Neural crest cell (in vitro differentiated cells): ENCODE measurements at regions not wholly inside any gene's neighbourhood (a gene's known extent, or its start where the extent isn't known, plus 50 kb on each side); places are given as distances from the start of the nearest gene placed in this dataset.

ENCODE experiments used
- DNase-seq: peaks from one replicate; pipeline ENCODE4 v3.0.0; 2021; ENCODE audit warnings: low read depth, mixed read lengths, low spot score
- H3K27ac Mint-ChIP-seq: one replicate; pipeline ENCODE4 v1.8.0; 2021; ENCODE audit warnings: mild to moderate bottlenecking, mixed read lengths; ENCODE audit not compliant: unreplicated experiment
- H3K27me3 Mint-ChIP-seq: 2 replicates; pipeline ENCODE4 v1.8.0; 2021; ENCODE audit warnings: low read depth, mild to moderate bottlenecking, mixed read lengths
- H3K36me3 Mint-ChIP-seq: 2 replicates; pipeline ENCODE4 v1.8.0; 2021; ENCODE audit warnings: low read depth, mild to moderate bottlenecking, mixed read lengths
- H3K4me1 Mint-ChIP-seq: 2 replicates; pipeline ENCODE4 v1.8.0; 2021; ENCODE audit warnings: mixed read lengths
- H3K4me3 Mint-ChIP-seq: one replicate; pipeline ENCODE4 v1.8.0; 2021; ENCODE audit warnings: mild to moderate bottlenecking, mixed read lengths
- H3K9me3 Mint-ChIP-seq: 2 replicates; pipeline ENCODE4 v1.8.0; 2021; ENCODE audit warnings: mixed read lengths
- CTCF ChIP-seq: fragments of 200-600 bp; sonication (generic); conservative IDR thresholded peaks from 2 replicates; pipeline ENCODE4 v1.5.0; 2021; ENCODE audit warnings: antibody characterized with exemption, mild to moderate bottlenecking

- H3K4me3 Mint-ChIP-seq, result no peak overlapping the region
- DNase-seq, result no peak
- no peak for TF ChIP-seq CTCF
- peaks cover 10% of the 10 kb centered on the region for H3K9me3 Mint-ChIP-seq
- no peak overlapping the region for H3K27ac Mint-ChIP-seq
- H3K4me1 Mint-ChIP-seq, result peaks cover 5% of the 10 kb centered on the region
- no peaks in the 10 kb centered on the region for H3K27me3 Mint-ChIP-seq
- H3K36me3 Mint-ChIP-seq, result no peaks in the 10 kb centered on the region
Measured at GRCh38 chr3:59620325-59620724, 570.5 kb upstream of the CFAP20DC start.

- Mint-ChIP-seq H3K4me1 (peaks cover 26% of the 10 kb centered on the region), H3K36me3 (no peaks in the 10 kb centered on the region), H3K27me3 (no peaks in the 10 kb centered on the region), H3K9me3 (peaks cover 8% of the 10 kb centered on the region), H3K4me3 (no peak overlapping the region), H3K27ac (no peak overlapping the region)
- DNase-seq, result no peak
- TF ChIP-seq CTCF, result no peak
Measured at GRCh38 chr3:59612444-59612715, 562.6 kb upstream of the CFAP20DC start.

- Mint-ChIP-seq H3K27me3 (no peaks in the 10 kb centered on the region), H3K36me3 (no peaks in the 10 kb centered on the region), H3K4me1 (peaks cover 26% of the 10 kb centered on the region), H3K4me3 (no peak overlapping the region), H3K27ac (no peak overlapping the region), H3K9me3 (peaks cover 8% of the 10 kb centered on the region)
- TF ChIP-seq CTCF, result no peak
- no peak for DNase-seq
Measured at GRCh38 chr3:59611649-59612443, 562.0 kb upstream of the CFAP20DC start.

- no peak for TF ChIP-seq CTCF
- Mint-ChIP-seq H3K9me3 (peaks cover 4% of the 10 kb centered on the region), H3K4me1 (peaks cover 26% of the 10 kb centered on the region), H3K4me3 (no peak overlapping the region), H3K27ac (peak overlapping the region; percentile 22), H3K27me3 (no peaks in the 10 kb centered on the region), H3K36me3 (no peaks in the 10 kb centered on the region)
- DNase-seq, result peak; percentile 18
Measured at GRCh38 chr3:59609657-59610348, 560.0 kb upstream of the CFAP20DC start.

GRCh38 chr3:59608356-59608755 is 558.5 kb upstream of the CFAP20DC start:
- peaks cover 4% of the 10 kb centered on the region for H3K9me3 Mint-ChIP-seq
- no peak for TF ChIP-seq CTCF
- peaks cover 26% of the 10 kb centered on the region for H3K4me1 Mint-ChIP-seq
- DNase-seq, result no peak
- no peaks in the 10 kb centered on the region for H3K27me3 Mint-ChIP-seq
- no peak overlapping the region for H3K27ac Mint-ChIP-seq
- no peaks in the 10 kb centered on the region for H3K36me3 Mint-ChIP-seq
- H3K4me3 Mint-ChIP-seq, result no peak overlapping the region
